SK-N-SH (cell line): ENCODE measurements at regions not wholly inside any gene's neighbourhood (a gene's known extent, or its start where the extent isn't known, plus 50 kb on each side); places are given as distances from the start of the nearest gene placed in this dataset.

Experiments
- EP300 ChIP-seq, 2 experiments: IDR thresholded peaks; 2 replicates each; pipeline versions ENCODE4 v1.4.0 to v1.6.1; 2012; ENCODE audit warnings: borderline replicate concordance in 1 of 2, low read depth in 1 of 2, low read length in 1 of 2
- FOXM1 ChIP-seq: IDR thresholded peaks from 2 replicates; pipeline ENCODE4 v1.4.0; 2012; ENCODE audit warnings: low read depth, mild to moderate bottlenecking
- GABPA ChIP-seq: IDR thresholded peaks from 2 replicates; pipeline ENCODE4 v1.4.0; 2012; ENCODE audit warnings: low read depth, mild to moderate bottlenecking
- MXI1 ChIP-seq: IDR thresholded peaks from 2 replicates; pipeline ENCODE4 v1.6.1; 2012; ENCODE audit warnings: mild to moderate bottlenecking, low read depth, low read length, improper control_type of control experiment
- PBX3 ChIP-seq: IDR thresholded peaks from 2 replicates; pipeline ENCODE4; 2012
- POLR2AphosphoS5 ChIP-seq: IDR thresholded peaks from 2 replicates; pipeline ENCODE4 v1.6.1; 2012; ENCODE audit warnings: low read depth, low read length
- REST ChIP-seq: IDR thresholded peaks from 2 replicates; pipeline ENCODE4 v1.6.1; 2012; ENCODE audit warnings: mild to moderate bottlenecking, low read depth, low read length, moderate library complexity
- USF1 ChIP-seq: IDR thresholded peaks from 2 replicates; pipeline ENCODE4 v1.4.0; 2012; ENCODE audit warnings: low read depth, borderline replicate concordance
- TF ChIP-seq, protein P1 (sequence below): fragments of 200-600 bp; sonication (generic); IDR thresholded peaks from 2 replicates; pipeline ENCODE4 v1.6.1; 2017; ENCODE audit warnings: antibody characterized with exemption, mild to moderate bottlenecking, moderate library complexity

DNA sequence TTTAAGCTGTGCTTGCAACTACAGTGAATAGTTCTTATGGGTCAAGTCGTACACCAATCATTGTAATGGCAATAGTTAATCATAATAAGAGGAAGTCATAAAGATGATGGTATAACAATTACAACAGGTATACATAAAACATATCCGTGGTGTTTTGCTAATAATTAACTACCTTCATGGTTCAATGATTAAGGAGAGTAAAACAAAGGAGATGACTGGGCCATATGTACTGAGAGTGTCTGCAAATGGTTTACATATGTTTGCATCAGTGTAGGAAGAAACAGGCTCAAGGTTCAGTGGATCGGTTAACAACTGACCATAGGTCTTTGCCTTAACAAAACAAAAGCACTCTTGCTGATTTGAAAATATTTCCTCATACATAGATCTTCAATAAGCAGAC lies 253.0 kb downstream of the COX7B2 start:
- TF ChIP-seq, protein P1, sequence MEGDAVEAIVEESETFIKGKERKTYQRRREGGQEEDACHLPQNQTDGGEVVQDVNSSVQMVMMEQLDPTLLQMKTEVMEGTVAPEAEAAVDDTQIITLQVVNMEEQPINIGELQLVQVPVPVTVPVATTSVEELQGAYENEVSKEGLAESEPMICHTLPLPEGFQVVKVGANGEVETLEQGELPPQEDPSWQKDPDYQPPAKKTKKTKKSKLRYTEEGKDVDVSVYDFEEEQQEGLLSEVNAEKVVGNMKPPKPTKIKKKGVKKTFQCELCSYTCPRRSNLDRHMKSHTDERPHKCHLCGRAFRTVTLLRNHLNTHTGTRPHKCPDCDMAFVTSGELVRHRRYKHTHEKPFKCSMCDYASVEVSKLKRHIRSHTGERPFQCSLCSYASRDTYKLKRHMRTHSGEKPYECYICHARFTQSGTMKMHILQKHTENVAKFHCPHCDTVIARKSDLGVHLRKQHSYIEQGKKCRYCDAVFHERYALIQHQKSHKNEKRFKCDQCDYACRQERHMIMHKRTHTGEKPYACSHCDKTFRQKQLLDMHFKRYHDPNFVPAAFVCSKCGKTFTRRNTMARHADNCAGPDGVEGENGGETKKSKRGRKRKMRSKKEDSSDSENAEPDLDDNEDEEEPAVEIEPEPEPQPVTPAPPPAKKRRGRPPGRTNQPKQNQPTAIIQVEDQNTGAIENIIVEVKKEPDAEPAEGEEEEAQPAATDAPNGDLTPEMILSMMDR, result no peak
- TF ChIP-seq REST (no peak), USF1 (no peak), MXI1 (no peak), FOXM1 (no peak), EP300 (IDR thresholded peaks at IDR 0.05; ENCODE audit: borderline replicate concordance in 1 of 2, low read depth in 1 of 2, low read length in 1 of 2) (no peak), PBX3 (no peak), GABPA (no peak), POLR2AphosphoS5 (no peak)
